ENCODE measurements at regions not wholly inside any gene's neighbourhood (a gene's known extent, or its start where the extent isn't known, plus 50 kb on each side); places are given as distances from the start of the nearest gene placed in this dataset.

DNA sequence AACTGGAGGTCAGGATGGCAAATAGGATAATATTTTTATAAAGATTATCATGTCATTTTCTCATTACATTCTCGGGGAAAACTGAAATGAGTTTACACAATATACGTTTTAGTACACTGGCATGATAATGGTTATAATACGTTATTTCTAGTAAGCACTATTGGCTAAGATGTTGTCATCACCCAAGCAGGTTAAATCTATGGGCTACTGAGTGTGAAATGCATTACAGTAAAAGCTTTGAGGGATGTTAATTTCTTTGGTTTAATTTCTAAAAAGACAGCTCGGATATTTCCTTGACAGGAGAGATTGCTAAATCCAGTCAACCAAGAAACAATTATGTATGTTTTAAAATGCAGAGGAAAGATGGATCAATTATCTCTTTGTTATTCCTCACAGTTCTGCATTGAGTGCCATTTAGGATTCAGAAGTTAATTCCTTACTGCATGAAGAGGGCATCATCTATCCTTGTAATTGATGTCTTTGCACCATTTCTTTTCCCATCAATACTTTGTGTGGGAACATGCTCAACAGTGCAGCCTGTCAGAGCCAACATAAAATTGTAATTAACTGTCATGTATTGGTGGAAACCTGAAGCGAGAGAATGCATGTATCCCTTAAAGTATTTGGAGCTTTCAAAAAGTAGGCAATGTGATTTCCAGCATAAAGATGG lies 222.4 kb upstream of the ZP4 start:
- Histone ChIP-seq H3K36me3 (ENCODE audit: control insufficient read depth in 2 of 2, insufficient read depth in 1 of 2, low read length in 2 of 2) (no peaks in the 10 kb centered on the region), H3K4me1 (ENCODE audit: control insufficient read depth, insufficient read depth, low read length) (no peaks in the 10 kb centered on the region), H3K27ac (ENCODE audit: extremely low read depth, low read depth, low read length) (no peak overlapping the region), H3K9me3 (ENCODE audit: control insufficient read depth, insufficient read depth, low read depth, low read length) (no peaks in the 10 kb centered on the region), H3K4me3 (ENCODE audit: low read depth, low read length) (no peak overlapping the region)
- ChIA-PET CTCF (interaction anchor here (0.6 to 1.3 kb wide), 3 partner anchors 218 to 300 kb away, joined by 3 to 4 read pairs (median 4); no protein-coding TSS in a partner anchor), POLR2A (no interaction called here)
- no peak for TF ChIP-seq KLF8 (tag by site-specific recombination; IDR thresholded peaks at IDR 0.05)
- TF ChIP-seq ZBTB21 (tag by site-specific recombination; IDR thresholded peaks at IDR 0.05) = no peak
- no peak for TF ChIP-seq ZNF473 (tag by site-specific recombination; IDR thresholded peaks at IDR 0.05)
- no peak for TF ChIP-seq ZNF670 (tag by site-specific recombination; IDR thresholded peaks at IDR 0.05; ENCODE audit: low read depth)
- TF ChIP-seq ZNF623 (tag by site-specific recombination; IDR thresholded peaks at IDR 0.05) = no peak
- no peak for TF ChIP-seq ZNF302 (tag by site-specific recombination; IDR thresholded peaks at IDR 0.05; ENCODE audit: low read depth)
- TF ChIP-seq ZNF174 (tag by site-specific recombination; IDR thresholded peaks at IDR 0.05) = no peak
- TF ChIP-seq BCL11A (tag by site-specific recombination; IDR thresholded peaks at IDR 0.05; ENCODE audit: low read depth) = no peak
- TF ChIP-seq ZNF600 (tag by site-specific recombination; IDR thresholded peaks at IDR 0.05) = no peak
- no peak for TF ChIP-seq GLIS1 (tag by site-specific recombination; IDR thresholded peaks at IDR 0.05)
- TF ChIP-seq ZNF791 (tag by site-specific recombination; IDR thresholded peaks at IDR 0.05) = no peak
- TF ChIP-seq ZNF837 (tag by site-specific recombination; IDR thresholded peaks at IDR 0.05) = no peak
- no peak for TF ChIP-seq ZBTB48 (tag by site-specific recombination; IDR thresholded peaks at IDR 0.05)
- TF ChIP-seq PRDM2 (tag by site-specific recombination; IDR thresholded peaks at IDR 0.05; ENCODE audit: borderline replicate concordance) = no peak
- TF ChIP-seq ZNF660 (tag by site-specific recombination; IDR thresholded peaks at IDR 0.05) = no peak
- TF ChIP-seq OVOL3 (tag by site-specific recombination; IDR thresholded peaks at IDR 0.05) = no peak
- no peak for TF ChIP-seq ZNF140 (tag by site-specific recombination; IDR thresholded peaks at IDR 0.05)

DNA sequence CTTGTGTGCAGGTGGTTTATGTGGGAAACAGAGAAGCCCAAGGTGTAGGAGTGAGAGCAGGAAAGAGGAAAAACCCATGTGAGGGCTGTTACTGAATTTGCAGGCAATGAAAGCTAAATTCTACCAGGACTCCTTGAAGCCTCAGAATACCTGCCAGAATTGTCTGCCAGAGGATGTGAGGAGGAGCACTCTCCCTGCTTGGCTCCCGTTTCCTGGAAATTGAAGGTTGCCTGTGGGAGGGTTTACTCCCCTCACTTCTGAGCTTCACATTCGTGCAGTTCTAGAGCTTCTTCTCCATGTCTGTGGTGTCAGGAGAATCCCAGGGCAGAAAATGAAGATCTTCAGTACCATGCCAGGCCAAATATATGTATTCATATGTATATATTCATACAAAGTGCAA lies 220.8 kb upstream of the ZP4 start:
- H3K4me1 ChIP-seq (ENCODE audit: control insufficient read depth, insufficient read depth, low read length) = no peaks in the 10 kb centered on the region
- ChIA-PET CTCF (interaction anchor here (1.7 kb wide), 1 partner anchor 247 kb away, joined by 7 read pairs; no protein-coding TSS in a partner anchor), POLR2A (no interaction called here)
- H3K9me3 ChIP-seq (ENCODE audit: control insufficient read depth, insufficient read depth, low read depth, low read length) = no peaks in the 10 kb centered on the region
- no peak overlapping the region for H3K4me3 ChIP-seq (ENCODE audit: low read depth, low read length)
- H3K27ac ChIP-seq (ENCODE audit: extremely low read depth, low read depth, low read length) = no peak overlapping the region
- H3K36me3 ChIP-seq (ENCODE audit: control insufficient read depth in 2 of 2, insufficient read depth in 1 of 2, low read length in 2 of 2) = no peaks in the 10 kb centered on the region
- TF ChIP-seq ZNF184 (tag by site-specific recombination; IDR thresholded peaks at IDR 0.05) = no peak
- no peak for TF ChIP-seq PBX3 (CRISPR knock-in tag; IDR thresholded peaks at IDR 0.05)
- TF ChIP-seq HOXC10 (CRISPR knock-in tag; IDR thresholded peaks at IDR 0.05) = no peak
- TF ChIP-seq ZIC2 (tag by site-specific recombination; IDR thresholded peaks at IDR 0.05) = no peak
- no peak for TF ChIP-seq ZNF548 (tag by site-specific recombination; IDR thresholded peaks at IDR 0.05)
- TF ChIP-seq ZNF518A (tag by site-specific recombination; conservative IDR thresholded peaks at IDR 0.05; ENCODE audit: low read depth) = no peak
- no peak for TF ChIP-seq RBAK (tag by site-specific recombination; IDR thresholded peaks at IDR 0.05)
- no peak for TF ChIP-seq GLI4 (tag by site-specific recombination; IDR thresholded peaks at IDR 0.05)
- no peak for TF ChIP-seq ZNF311 (tag by site-specific recombination; IDR thresholded peaks at IDR 0.05; ENCODE audit: borderline replicate concordance)
- no peak for TF ChIP-seq OVOL3 (tag by site-specific recombination; IDR thresholded peaks at IDR 0.05)
